ENCODE measurements at regions not wholly inside any gene's neighbourhood (a gene's known extent, or its start where the extent isn't known, plus 50 kb on each side); places are given as distances from the start of the nearest gene placed in this dataset.

GRCh38 chr2:215653344-215654030 lies 217.6 kb upstream of the FN1 start:
- no peaks in the 10 kb centered on the region for H3F3A ChIP-seq (ENCODE audit: low read length, unreplicated experiment)
- TF ChIP-seq EZH2 (IDR thresholded peaks at IDR 0.05; ENCODE audit: low read length, unreplicated experiment) (no peak), EZH2phosphoT487 (IDR thresholded peaks at IDR 0.05; ENCODE audit: borderline replicate concordance, low read length) (no peak)
- TF ChIP-seq, protein P1, sequence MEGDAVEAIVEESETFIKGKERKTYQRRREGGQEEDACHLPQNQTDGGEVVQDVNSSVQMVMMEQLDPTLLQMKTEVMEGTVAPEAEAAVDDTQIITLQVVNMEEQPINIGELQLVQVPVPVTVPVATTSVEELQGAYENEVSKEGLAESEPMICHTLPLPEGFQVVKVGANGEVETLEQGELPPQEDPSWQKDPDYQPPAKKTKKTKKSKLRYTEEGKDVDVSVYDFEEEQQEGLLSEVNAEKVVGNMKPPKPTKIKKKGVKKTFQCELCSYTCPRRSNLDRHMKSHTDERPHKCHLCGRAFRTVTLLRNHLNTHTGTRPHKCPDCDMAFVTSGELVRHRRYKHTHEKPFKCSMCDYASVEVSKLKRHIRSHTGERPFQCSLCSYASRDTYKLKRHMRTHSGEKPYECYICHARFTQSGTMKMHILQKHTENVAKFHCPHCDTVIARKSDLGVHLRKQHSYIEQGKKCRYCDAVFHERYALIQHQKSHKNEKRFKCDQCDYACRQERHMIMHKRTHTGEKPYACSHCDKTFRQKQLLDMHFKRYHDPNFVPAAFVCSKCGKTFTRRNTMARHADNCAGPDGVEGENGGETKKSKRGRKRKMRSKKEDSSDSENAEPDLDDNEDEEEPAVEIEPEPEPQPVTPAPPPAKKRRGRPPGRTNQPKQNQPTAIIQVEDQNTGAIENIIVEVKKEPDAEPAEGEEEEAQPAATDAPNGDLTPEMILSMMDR (conservative IDR thresholded peaks at IDR 0.05; ENCODE audit: low read depth, low read length), result no peak

GRCh38 chr2:215652388-215652787 lies 216.5 kb upstream of the FN1 start:
- Histone ChIP-seq H3K4me1 (ENCODE audit: insufficient read depth, low read length) (peaks cover 2% of the 10 kb centered on the region), H4K20me1 (ENCODE audit: low read length) (no peaks in the 10 kb centered on the region), H3F3A (ENCODE audit: low read length, unreplicated experiment) (no peaks in the 10 kb centered on the region), H3K36me3 (ENCODE audit: low read depth, low read length) (no peaks in the 10 kb centered on the region), H3K9ac (ENCODE audit: low read length) (no peak overlapping the region), H3K4me2 (ENCODE audit: low read length) (no peak overlapping the region), H3K9me3 (ENCODE audit: low read length) (no peaks in the 10 kb centered on the region), H3K79me2 (ENCODE audit: low read length) (no peaks in the 10 kb centered on the region), H3K9me2 (replicated peaks; ENCODE audit: low read length) (no peaks in the 10 kb centered on the region), H2AFZ (ENCODE audit: low read length) (no peak overlapping the region), H3K27me3 (ENCODE audit: low read length) (no peaks in the 10 kb centered on the region), H3K27ac (ENCODE audit: low read length) (no peak overlapping the region), H3K4me3 (ENCODE audit: low read length) (no peak overlapping the region)
- no peak for TF ChIP-seq EZH2 (IDR thresholded peaks at IDR 0.05; ENCODE audit: low read length, unreplicated experiment)
- no peak for TF ChIP-seq EZH2phosphoT487 (IDR thresholded peaks at IDR 0.05; ENCODE audit: borderline replicate concordance, low read length)
- TF ChIP-seq, protein P1 (conservative IDR thresholded peaks at IDR 0.05; ENCODE audit: low read depth, low read length), result no peak
- ATAC-seq (no peak), DNase-seq (no peak)
- BruUV-seq (replicated peaks), result no TSS peak
- CTCF ChIA-PET, result interaction anchor here (0.5 kb wide), 1 partner anchor 15 kb away, joined by 3 read pairs; no protein-coding TSS in a partner anchor
- intact Hi-C loops (cut with micrococcal nuclease), result no loop called here
- POLR2A ChIA-PET (ENCODE audit: unreplicated experiment), result interaction anchor here (0.6 kb wide), 1 partner anchor 16 kb away, joined by 4 read pairs; no protein-coding TSS in a partner anchor

More at GRCh38 chr2:215653344-215654030, 217.6 kb upstream of the FN1 start:
- Histone ChIP-seq H3K9me2 (replicated peaks; ENCODE audit: low read length) (no peaks in the 10 kb centered on the region), H3K27ac (ENCODE audit: low read length) (no peak overlapping the region), H4K20me1 (ENCODE audit: low read length) (no peaks in the 10 kb centered on the region), H3K4me3 (ENCODE audit: low read length) (no peak overlapping the region), H3K4me1 (ENCODE audit: insufficient read depth, low read length) (peaks cover 13% of the 10 kb centered on the region), H3K4me2 (ENCODE audit: low read length) (no peak overlapping the region), H3K9ac (ENCODE audit: low read length) (no peak overlapping the region), H3K9me3 (ENCODE audit: low read length) (no peaks in the 10 kb centered on the region), H3K27me3 (ENCODE audit: low read length) (no peaks in the 10 kb centered on the region), H3K36me3 (ENCODE audit: low read depth, low read length) (no peaks in the 10 kb centered on the region), H3K79me2 (ENCODE audit: low read length) (no peaks in the 10 kb centered on the region), H2AFZ (ENCODE audit: low read length) (no peak overlapping the region)
- ATAC-seq, result no peak
- intact Hi-C loops (cut with micrococcal nuclease), result no loop called here
- CTCF ChIA-PET, result interaction anchor here (0.6 kb wide), 1 partner anchor 49 kb away, joined by 3 read pairs; no protein-coding TSS in a partner anchor
- DNase-seq, result no peak
- no TSS peak for BruUV-seq (replicated peaks)
- POLR2A ChIA-PET (ENCODE audit: unreplicated experiment), result interaction anchor here (0.5 to 0.6 kb wide), 2 partner anchors 17 to 216 kb away, joined by 3 to 4 read pairs; no protein-coding TSS in a partner anchor

DNA sequence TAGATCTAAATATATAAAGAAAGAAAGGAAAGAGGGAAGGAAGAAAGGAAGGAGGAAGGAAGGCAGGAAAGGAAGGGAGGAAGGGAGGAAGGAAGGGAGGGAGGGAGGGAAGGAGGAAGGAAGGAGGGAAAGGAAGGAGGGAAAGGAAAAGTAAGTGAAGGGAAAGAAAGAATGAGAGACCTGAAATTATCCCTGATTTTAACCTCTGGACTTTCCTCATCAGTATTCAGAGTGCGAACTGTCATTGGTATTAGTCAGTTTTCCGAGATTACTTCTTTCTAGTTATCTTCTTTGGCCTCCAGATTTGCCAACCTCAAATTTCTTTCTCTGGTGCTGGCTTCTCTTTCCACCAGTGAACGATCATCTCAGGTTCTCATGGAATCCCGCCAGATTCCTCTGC lies 215.5 kb upstream of the FN1 start:
- POLR2A ChIA-PET (ENCODE audit: unreplicated experiment), result no interaction called here
- TF ChIP-seq, protein P1 (conservative IDR thresholded peaks at IDR 0.05; ENCODE audit: low read depth, low read length), result no peak
- no peak for TF ChIP-seq EZH2 (IDR thresholded peaks at IDR 0.05; ENCODE audit: low read length, unreplicated experiment)
- TF ChIP-seq EZH2phosphoT487 (IDR thresholded peaks at IDR 0.05; ENCODE audit: borderline replicate concordance, low read length), result no peak
- Histone ChIP-seq H3K9me2 (replicated peaks; ENCODE audit: low read length) (no peaks in the 10 kb centered on the region), H3K4me1 (ENCODE audit: insufficient read depth, low read length) (no peaks in the 10 kb centered on the region), H3K79me2 (ENCODE audit: low read length) (no peaks in the 10 kb centered on the region), H3K36me3 (ENCODE audit: low read depth, low read length) (no peaks in the 10 kb centered on the region), H3K27me3 (ENCODE audit: low read length) (no peaks in the 10 kb centered on the region), H3K9ac (ENCODE audit: low read length) (no peak overlapping the region), H3K9me3 (ENCODE audit: low read length) (no peaks in the 10 kb centered on the region), H3K4me3 (ENCODE audit: low read length) (no peak overlapping the region), H4K20me1 (ENCODE audit: low read length) (no peaks in the 10 kb centered on the region), H3K27ac (ENCODE audit: low read length) (no peak overlapping the region), H2AFZ (ENCODE audit: low read length) (no peak overlapping the region), H3K4me2 (ENCODE audit: low read length) (no peak overlapping the region), H3F3A (ENCODE audit: low read length, unreplicated experiment) (no peaks in the 10 kb centered on the region)
- no peak for DNase-seq
- intact Hi-C loops (cut with micrococcal nuclease), result no loop called here
- ATAC-seq, result no peak
- CTCF ChIA-PET, result no interaction called here
- no TSS peak for BruUV-seq (replicated peaks)
